KBM-7 (cell line): ENCODE measurements at regions not wholly inside any gene's neighbourhood (a gene's known extent, or its start where the extent isn't known, plus 50 kb on each side); places are given as distances from the start of the nearest gene placed in this dataset.
"Not testable (repeated sequence)": the region's sequence is repeated elsewhere in the genome, so short reads cannot be mapped to it uniquely, and the experiment has no call there.

Experiments
- DNase-seq: peaks from one replicate; pipeline ENCODE4 v3.0.0-alpha.2; 2015
- in situ Hi-C: fragments of 300-500 bp; cut with MboI; formaldehyde crosslinking; loops from 2 replicates; pipeline ENCODE4 v1.14.3; 2020; ENCODE audit warnings: low sequenced_read_pairs, low pct_unique_long_range_greater_than_20kb, mixed read lengths

- DNase-seq: not testable (repeated sequence)
Measured at GRCh38 chr1:146459939-146460338, 231.1 kb upstream of the NOTCH2NLA start.

GRCh38 chr1:146459308-146459707 is 230.5 kb upstream of the NOTCH2NLA start:
- in situ Hi-C loops, DNase-seq: not testable (repeated sequence)

More at GRCh38 chr1:146459939-146460338, 231.1 kb upstream of the NOTCH2NLA start:
- in situ Hi-C loops: not testable (repeated sequence)

GRCh38 chr1:146448877-146449246 is 220.0 kb upstream of the NOTCH2NLA start:
- DNase-seq, in situ Hi-C loops: not testable (repeated sequence)

DNA sequence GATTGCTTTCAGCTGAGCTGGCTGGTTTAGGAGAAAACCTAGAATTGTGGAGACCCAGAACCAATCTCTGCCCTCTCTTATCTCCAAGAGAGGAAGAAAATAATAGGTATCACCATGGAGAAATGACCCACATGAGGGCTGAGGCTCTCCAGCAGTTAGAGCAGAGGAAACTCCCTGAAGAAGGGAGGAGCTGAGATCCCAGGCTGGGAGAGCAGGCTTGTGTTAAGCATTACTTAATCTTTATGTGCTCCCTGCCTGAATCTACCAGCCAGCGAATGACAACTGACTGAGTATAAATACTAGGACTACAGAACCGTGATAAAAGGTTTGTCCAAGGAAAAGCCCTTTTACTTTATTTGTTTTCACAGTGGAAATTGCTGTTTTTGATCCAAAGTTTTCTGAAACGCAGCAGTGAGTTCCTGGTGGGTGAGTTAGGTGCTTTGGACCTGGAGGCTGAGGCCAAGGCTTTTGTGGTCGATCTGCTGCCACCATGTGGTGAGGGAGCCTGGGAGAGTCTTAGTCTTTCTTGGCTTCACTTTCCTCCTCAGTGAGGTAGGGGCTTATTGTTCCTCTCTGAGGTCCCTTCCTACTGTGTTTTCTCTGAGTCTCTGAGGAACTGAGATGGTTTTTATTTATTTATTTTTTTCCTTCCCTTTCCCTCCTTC is 219.5 kb upstream of the NOTCH2NLA start:
- DNase-seq, in situ Hi-C loops: not testable (repeated sequence)

DNA sequence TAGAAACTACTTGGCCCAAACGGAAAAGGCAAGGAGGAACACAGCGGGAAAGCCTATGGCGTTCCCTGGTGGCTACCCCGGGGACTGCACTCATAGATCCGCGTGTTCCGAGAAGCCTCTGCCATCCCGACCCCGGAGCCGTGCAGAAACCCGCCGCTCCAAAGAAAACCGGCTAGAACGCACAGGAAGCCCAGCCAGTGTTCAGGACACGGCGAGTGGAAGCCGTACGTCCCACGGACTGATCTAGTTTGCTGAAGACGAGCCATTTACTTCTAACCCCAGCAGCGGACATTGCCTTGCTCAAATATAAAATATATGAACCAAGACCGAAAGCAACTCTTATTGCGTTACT is 215.0 kb upstream of the NOTCH2NLA start:
- in situ Hi-C loops, DNase-seq: not testable (repeated sequence)

GRCh38 chr1:146443088-146443870 is 214.5 kb upstream of the NOTCH2NLA start:
- DNase-seq, in situ Hi-C loops: not testable (repeated sequence)

DNA sequence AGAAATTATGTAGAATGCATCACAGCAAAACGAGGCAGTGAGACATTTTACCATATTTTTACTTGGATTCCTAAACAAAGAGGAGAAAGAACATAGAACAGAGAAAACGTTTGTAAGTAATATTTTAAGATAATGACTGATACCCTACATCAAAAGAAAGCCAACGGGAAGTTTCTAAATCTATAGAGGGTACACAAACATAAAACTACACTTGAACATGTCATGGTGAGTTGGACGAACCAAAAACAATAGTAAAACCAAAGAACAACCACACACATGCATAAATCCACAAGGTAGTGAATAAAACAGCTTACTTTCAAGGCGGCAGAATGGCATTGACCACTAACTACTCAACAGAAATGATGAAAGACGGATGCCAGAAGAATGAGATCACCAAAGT is 209.7 kb upstream of the NOTCH2NLA start:
- in situ Hi-C loops, DNase-seq: not testable (repeated sequence)

DNA sequence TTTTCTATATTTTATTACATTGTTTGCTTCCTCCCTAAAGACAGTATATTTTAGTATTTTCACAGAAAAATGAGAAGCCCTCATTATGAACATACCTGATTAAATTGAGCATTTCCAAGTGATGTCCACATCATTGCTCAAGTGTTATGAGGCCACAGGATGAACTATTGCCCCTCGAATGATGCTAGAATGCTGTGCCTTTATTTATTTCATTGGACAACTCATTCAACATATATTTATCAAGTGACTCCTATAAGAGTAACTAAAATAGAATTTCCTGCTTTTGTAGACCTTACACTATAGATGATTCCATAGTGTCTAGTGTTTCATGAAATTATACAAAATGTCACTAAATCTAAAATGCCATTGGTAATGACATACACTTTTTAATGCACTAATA is 187.8 kb upstream of the NOTCH2NLA start:
- in situ Hi-C loops, DNase-seq: not testable (repeated sequence)

DNA sequence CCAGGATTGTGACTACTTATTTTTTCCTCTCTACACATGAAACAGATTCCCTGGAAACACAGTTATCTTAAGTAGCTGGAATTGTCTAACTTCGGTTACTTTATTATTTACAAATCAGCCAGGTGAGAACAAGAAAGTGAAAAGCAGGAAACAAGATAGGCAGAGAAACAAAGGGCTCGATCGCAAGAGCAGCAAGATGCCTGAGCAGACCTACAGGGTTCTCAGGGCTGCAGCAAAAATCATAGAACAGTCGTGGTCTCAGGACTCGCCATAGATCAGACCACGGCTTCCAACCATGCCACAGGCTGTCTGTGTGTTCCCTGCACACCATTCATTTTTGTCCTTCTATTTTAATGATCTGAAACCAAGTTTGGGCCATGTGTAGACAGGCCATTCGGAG is 186.2 kb upstream of the NOTCH2NLA start:
- DNase-seq, in situ Hi-C loops: not testable (repeated sequence)

DNA sequence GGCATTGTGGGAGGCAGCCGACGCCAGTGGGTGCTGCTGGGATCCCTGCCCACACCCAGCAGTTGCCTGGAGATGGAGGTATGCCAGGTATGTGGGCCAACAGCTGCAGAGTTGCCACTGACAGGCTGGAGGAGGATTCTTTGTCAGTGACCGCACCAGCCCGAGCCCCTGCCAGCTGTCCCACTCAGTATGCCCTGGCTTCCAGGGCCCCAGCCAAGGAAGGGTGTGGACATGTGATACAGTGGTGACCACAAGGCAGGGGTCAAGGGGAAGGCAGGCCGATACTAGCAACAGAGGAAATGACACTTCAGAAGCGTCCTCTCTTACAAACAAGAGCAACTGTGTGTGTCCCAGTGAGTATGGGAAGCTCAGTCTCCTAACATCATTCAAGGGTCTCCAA is 185.1 kb upstream of the NOTCH2NLA start:
- in situ Hi-C loops: not testable (repeated sequence)
- peak; percentile 0 for DNase-seq

- in situ Hi-C loops, DNase-seq: not testable (repeated sequence)
Measured at GRCh38 chr1:146411923-146412322, 183.1 kb upstream of the NOTCH2NLA start.

- DNase-seq, in situ Hi-C loops: not testable (repeated sequence)
Measured at GRCh38 chr1:146409817-146410441, 181.1 kb upstream of the NOTCH2NLA start.

DNA sequence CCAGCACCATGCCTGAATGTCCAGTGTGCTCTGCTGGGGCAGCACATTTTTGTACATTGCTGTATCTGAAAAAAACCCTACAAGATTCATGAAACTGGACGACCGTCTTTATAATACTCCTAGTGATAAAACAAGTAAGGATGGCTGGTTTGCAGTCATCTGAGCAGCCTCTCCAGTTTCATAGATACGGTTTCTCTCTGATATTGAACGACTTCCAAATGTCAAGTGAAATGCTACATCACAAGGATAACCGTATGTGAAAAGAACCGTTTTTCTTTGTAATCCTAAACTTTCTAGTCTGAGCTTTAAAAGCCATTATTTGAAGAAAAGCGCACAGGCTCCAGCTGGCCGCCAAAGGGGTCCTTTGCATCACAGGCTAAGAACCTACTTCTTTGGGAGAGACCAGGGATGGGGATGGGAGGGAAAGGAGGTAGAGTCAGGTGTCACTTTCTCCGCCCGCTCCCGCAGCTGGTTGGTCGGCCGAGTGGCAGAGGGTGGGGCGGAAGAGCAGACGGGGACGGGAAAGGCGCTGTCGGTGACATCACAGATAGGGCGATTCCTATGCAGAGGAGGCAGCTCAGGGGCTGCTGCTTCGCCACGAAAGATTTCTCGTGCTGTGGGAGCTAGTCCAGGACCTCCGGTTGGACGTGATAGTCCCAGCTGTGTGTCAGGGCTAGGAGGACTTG is 180.4 kb upstream of the NOTCH2NLA start:
- DNase-seq, in situ Hi-C loops: not testable (repeated sequence)

DNA sequence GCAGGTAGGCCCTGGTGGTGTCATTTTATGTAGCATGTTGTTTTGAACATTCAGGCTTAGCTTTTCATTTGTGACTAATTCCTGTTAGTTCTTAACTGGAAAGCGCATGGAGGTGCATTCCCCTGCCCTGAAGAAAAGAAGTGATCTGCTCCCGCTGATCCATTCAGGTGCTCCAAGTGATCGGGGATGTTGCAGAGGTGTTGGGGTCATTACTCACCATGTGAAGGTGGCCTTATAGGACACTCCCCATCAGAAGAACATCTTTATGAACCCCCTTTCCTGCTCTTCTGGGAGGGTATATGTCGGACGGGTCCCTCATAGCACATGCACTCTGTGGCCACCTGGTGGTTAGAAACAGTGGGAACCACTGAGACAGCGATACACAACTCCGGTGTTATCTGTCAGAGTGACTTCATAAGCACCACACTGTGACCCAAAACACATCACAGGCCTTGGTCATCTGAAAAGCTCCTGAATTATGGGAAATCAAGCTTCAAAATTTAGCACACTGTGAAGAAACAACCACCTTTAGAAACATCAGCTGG is 172.5 kb upstream of the NOTCH2NLA start:
- in situ Hi-C loops: not testable (repeated sequence)
- peak; percentile 16 for DNase-seq

DNA sequence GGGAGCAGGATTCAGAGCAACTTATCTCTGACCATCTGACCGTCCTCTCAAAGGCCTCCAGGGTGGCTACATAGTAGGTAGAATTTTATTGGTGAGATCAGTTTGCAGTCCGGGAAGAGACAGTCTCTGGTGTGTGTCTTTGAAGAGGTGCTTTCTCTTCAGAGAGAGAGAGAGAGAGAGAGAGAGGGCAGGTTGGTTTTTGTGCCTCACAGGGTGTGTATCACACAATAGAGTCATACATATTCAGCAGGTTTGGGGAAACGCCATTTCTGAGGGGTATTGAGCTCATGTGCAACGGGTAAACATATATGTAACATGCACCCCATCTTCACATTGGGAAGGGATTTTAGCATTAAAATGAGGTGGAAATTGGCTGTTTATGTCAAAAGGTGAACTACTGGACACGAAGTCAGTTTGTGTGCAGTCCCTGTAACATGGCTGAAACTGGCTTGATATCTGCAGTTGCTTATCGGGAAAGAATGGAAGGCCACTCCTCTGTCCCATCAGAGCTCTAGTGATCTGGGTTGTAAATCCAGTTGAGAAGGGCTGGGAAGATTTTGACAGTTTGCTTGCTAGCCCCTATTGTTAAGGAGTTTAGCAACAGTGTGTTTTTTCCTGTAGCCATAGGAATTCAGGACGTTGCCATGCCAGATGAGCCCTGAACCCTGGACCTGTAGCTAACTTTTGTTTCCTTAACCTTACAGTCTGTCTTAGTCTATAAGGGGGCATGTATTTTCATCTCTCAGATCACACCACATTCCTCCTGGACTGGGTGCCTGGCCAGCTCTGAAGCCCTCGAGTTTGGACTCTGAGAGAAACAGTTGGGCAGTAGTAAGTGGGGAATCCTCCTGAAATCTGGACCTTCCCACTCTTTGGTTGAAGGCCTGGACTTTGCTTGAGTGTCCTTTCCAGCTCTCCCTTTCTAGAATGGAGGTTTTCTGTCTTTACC is 171.6 kb upstream of the NOTCH2NLA start:
- DNase-seq, in situ Hi-C loops: not testable (repeated sequence)

DNA sequence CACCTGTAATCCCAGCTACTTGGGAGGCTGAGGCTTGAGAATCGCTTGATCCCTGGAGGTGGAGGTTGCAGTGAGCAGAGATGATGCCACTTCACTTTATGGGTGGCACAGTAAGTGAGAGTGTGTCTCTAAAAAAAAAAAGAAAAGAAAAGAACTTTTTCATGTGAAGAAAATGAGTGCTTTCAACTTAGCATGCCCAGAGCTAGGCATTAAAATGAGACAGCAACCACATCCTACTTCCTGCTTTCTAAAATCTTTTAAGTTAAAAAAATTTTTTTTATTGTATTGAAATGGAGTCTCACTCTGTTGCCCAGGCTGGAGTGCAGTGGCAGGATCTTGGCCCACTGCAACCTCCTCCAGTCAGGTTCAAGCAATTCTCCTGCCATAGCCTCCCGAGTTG is 170.4 kb upstream of the NOTCH2NLA start:
- in situ Hi-C loops, DNase-seq: not testable (repeated sequence)

DNA sequence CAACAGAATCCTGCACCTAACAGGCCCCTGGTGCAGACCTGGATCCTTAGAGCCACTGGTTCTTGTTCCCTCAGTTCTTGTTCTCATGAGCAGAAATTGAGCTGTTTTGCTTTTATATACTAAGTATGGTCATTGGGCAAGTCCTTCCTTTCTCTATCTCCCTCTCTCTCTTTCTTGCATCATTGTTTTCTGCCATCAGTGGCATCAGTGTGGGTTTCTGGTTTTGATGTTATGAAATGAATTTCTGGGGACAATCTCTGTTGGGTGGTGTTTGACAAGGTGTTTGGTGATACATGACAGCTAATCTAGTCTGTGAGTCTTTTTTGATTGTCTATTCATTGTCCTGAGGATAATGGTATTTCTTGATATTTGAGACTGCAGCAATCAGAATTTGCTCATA is 168.0 kb upstream of the NOTCH2NLA start:
- in situ Hi-C loops, DNase-seq: not testable (repeated sequence)

- in situ Hi-C loops, DNase-seq: not testable (repeated sequence)
Measured at GRCh38 chr1:146396242-146396641, 167.4 kb upstream of the NOTCH2NLA start.
